Cardiac muscle cell (in vitro differentiated cells and primary cell): ENCODE measurements at regions not wholly inside any gene's neighbourhood (a gene's known extent, or its start where the extent isn't known, plus 50 kb on each side); places are given as distances from the start of the nearest gene placed in this dataset.
A peak's percentile ranks its signal among the peaks of the same experiment; 100 is the strongest.

Source experiments
- DNase-seq, 2 donors: peaks; one replicate each; pipeline versions ENCODE4 v3.0.0 to v3.0.0-alpha.2; 2010 to 2017; ENCODE audit warnings: low read depth in 1 of 2, low spot score in 1 of 2
- H3K27ac ChIP-seq: fragments of 200-600 bp; sonication (generic); 2 replicates; pipeline ENCODE4 v1.5.1; 2016
- H3K27me3 ChIP-seq: fragments of 200-600 bp; sonication (generic); 2 replicates; pipeline ENCODE4 v1.6.0; 2016; ENCODE audit warnings: control low read depth
- H3K36me3 ChIP-seq: fragments of 200-600 bp; sonication (generic); 2 replicates; pipeline ENCODE4 v1.5.1; 2016; ENCODE audit warnings: control low read depth
- H3K4me1 ChIP-seq: fragments of 200-600 bp; sonication (generic); 2 replicates; pipeline ENCODE4 v1.8.1; 2017; ENCODE audit warnings: low read depth, mild to moderate bottlenecking, mixed run types
- H3K4me3 ChIP-seq: fragments of 200-600 bp; sonication (generic); 2 replicates; pipeline ENCODE4 v1.5.1; 2016; ENCODE audit warnings: mild to moderate bottlenecking
- H3K9me3 ChIP-seq: fragments of 200-600 bp; sonication (generic); 2 replicates; pipeline ENCODE4 v1.5.1; 2017; ENCODE audit warnings: low read depth, mild to moderate bottlenecking, control low read depth
- TF ChIP-seq, protein P1 (sequence below): IDR thresholded peaks from 2 replicates; pipeline ENCODE4 v1.5.1; 2012; ENCODE audit warnings: low read depth, mild to moderate bottlenecking, low read length

DNA sequence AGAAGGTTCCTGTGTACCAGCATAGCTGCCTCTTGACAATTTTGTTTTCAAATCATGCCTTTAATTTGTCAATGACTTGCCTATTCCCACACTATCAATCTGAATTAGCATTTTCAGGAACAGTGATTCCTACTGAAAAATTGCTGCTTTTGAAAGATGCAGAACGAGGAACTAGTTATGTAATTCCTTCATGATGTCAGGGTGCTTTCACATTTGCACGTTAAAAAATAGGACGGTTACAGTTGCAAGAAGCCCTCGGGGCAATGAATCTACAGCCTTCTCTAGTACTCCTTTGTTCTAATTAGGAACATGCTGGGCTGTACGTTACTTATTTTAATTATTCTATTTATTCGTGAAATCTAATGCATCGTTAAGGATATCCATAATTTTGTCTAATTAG, 253.9 kb downstream of the OTUD1 start:
- TF ChIP-seq, protein P1, sequence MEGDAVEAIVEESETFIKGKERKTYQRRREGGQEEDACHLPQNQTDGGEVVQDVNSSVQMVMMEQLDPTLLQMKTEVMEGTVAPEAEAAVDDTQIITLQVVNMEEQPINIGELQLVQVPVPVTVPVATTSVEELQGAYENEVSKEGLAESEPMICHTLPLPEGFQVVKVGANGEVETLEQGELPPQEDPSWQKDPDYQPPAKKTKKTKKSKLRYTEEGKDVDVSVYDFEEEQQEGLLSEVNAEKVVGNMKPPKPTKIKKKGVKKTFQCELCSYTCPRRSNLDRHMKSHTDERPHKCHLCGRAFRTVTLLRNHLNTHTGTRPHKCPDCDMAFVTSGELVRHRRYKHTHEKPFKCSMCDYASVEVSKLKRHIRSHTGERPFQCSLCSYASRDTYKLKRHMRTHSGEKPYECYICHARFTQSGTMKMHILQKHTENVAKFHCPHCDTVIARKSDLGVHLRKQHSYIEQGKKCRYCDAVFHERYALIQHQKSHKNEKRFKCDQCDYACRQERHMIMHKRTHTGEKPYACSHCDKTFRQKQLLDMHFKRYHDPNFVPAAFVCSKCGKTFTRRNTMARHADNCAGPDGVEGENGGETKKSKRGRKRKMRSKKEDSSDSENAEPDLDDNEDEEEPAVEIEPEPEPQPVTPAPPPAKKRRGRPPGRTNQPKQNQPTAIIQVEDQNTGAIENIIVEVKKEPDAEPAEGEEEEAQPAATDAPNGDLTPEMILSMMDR: no peak
- no peak overlapping the region for H3K27ac ChIP-seq
- no peak for DNase-seq
- H3K36me3 ChIP-seq: no peaks in the 10 kb centered on the region
- H3K9me3 ChIP-seq: no peaks in the 10 kb centered on the region
- no peak overlapping the region for H3K4me3 ChIP-seq
- H3K4me1 ChIP-seq: no peaks in the 10 kb centered on the region
- peaks cover 100% of the 10 kb centered on the region for H3K27me3 ChIP-seq

DNA sequence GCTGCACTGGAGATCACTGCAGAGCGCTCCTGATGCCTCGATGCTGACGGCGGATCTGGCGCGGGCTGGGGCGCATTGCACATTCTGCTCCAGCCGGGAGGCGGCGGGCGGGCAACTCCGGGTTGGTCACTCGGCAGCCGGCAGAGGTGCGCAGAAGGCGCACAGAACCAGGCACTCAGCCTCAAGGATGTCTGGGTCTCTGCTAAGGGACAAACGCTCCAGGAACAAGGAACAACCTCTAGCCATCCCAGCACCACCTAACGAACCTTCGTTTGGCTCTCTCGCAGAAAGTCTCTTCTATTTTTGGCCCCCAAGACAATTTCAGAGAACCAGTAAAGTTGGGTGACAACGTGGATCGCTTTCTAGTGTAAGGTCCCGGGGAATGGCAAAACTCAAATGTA, 254.6 kb downstream of the OTUD1 start:
- no peaks in the 10 kb centered on the region for H3K9me3 ChIP-seq
- no peak overlapping the region for H3K4me3 ChIP-seq
- TF ChIP-seq, protein P1: no peak
- no peak for DNase-seq
- H3K36me3 ChIP-seq: no peaks in the 10 kb centered on the region
- no peak overlapping the region for H3K27ac ChIP-seq
- peaks cover 100% of the 10 kb centered on the region for H3K27me3 ChIP-seq
- no peaks in the 10 kb centered on the region for H3K4me1 ChIP-seq

DNA sequence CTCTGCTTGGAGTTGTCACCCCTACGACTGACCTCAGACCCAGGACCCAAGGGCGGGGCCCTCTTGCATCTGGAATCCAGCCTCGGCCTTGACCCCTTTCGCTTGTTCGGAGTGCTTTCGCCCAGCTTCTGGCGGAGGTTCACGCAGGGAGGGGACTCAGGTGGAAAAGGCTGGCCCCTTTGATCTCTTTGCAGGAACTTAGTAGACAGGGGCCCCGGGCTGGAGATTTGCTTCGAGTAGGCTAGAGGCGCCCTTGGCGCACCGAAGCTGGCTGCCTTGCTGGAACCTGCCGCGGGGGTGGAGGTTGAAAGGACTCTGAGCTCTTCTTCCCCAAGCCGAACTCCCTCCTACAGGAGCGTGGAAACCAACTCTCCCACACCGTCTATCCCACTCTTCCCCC, 255.1 kb downstream of the OTUD1 start:
- no peak for DNase-seq
- Histone ChIP-seq H3K9me3 (no peaks in the 10 kb centered on the region), H3K27me3 (peaks cover 100% of the 10 kb centered on the region), H3K36me3 (no peaks in the 10 kb centered on the region), H3K27ac (no peak overlapping the region), H3K4me1 (no peaks in the 10 kb centered on the region), H3K4me3 (peak overlapping the region; percentile 26)
- TF ChIP-seq, protein P1: no peak

DNA sequence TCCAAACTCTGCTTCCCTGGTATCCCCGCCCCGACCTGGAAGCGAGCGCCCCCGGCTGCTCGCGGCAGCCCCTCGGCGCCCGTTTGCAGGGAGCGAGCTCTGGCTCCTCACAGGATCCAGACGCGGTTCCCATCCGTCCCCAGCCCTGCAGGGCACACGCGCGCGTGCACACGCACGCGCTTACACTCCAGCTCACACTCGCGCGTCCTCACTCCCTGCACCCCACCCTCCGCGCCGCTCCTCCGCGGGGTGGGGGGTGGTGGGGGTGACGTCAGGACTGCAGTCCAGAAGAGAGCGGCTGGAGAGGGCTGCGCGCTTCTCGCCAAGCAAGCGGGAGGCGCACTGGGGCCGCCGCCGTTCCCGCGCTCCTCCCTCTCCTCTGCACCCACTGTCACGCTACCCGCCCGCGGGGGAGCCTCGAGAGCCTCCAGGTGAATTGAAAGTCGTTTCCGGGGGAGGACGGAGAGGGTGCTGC, 255.6 kb downstream of the OTUD1 start:
- H3K4me3 ChIP-seq: peak overlapping the region; percentile 26
- H3K36me3 ChIP-seq: no peaks in the 10 kb centered on the region
- H3K27me3 ChIP-seq: peaks cover 100% of the 10 kb centered on the region
- peak in 1 of 2 donors; percentile 22 for DNase-seq
- no peak overlapping the region for H3K27ac ChIP-seq
- TF ChIP-seq, protein P1: no peak
- H3K9me3 ChIP-seq: no peaks in the 10 kb centered on the region
- no peaks in the 10 kb centered on the region for H3K4me1 ChIP-seq

DNA sequence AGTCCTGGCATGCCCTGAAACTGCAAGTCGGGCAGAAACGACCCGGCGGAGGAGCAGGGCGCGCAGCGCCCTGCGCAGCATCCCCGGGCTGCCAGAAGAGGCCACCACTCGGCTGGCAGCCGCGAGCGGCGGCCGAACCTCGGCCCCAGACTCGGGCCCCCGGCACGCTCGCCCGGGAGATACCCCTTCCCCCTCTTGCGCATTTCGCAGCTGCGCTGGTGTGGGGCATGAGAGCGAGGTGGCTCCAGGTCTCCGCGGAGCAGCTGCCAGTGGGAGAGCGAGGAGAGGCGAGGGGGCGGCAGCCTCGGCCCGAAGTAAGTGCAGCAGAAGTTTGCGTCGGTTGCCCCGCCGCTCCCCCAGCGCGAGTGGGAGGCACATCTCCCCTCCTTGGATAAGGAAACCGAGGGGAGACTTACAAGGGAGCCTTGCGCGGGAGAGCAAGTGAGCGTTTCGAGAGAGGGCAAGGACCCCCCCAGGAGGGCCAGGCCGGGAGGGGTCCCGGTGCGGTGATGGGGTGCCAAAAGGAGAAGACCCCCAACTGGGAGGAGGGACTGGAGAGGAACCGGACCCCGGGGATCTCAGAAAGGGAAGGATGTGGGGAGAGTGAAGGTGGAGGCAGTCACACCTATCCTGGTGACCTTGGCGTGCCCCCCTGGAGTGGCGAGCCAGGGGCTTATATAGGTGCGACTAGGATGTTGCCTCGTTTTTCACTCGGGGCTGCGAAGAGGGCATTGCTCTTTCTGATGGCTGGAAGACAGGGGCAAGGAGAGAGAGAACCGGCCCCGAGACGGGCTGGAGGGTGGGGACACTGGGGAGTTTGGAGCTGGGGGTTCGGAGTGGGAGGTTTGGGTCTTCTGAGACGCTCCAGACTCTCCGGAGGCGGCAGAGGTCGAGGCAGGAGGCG, 256.3 kb downstream of the OTUD1 start:
- H3K4me3 ChIP-seq: peak overlapping the region; percentile 26
- no peak for DNase-seq
- no peaks in the 10 kb centered on the region for H3K4me1 ChIP-seq
- no peaks in the 10 kb centered on the region for H3K36me3 ChIP-seq
- TF ChIP-seq, protein P1: no peak
- no peak overlapping the region for H3K27ac ChIP-seq
- H3K9me3 ChIP-seq: no peaks in the 10 kb centered on the region
- peaks cover 99% of the 10 kb centered on the region for H3K27me3 ChIP-seq
